ENCODE measurements at regions not wholly inside any gene's neighbourhood (a gene's known extent, or its start where the extent isn't known, plus 50 kb on each side); places are given as distances from the start of the nearest gene placed in this dataset.

- intact Hi-C loops (cut with DNase I) = no loop called here
- DNase-seq (ENCODE audit: low spot score in 2 of 2) = no peak
- Histone ChIP-seq H3K36me3 (no peaks in the 10 kb centered on the region), H3K4me1 (no peaks in the 10 kb centered on the region), H3K27me3 (no peaks in the 10 kb centered on the region), H3K27ac (no peak overlapping the region), H3K9me3 (no peaks in the 10 kb centered on the region), H3K4me3 (no peak overlapping the region)
- TF ChIP-seq CTCF (IDR thresholded peaks at IDR 0.05) = no peak
Observed at GRCh38 chr11:97814325-97814959, 1206.3 kb upstream of the CNTN5 start.

- no peak overlapping the region for H3K4me3 ChIP-seq
- DNase-seq (ENCODE audit: low spot score in 2 of 2) = no peak
- TF ChIP-seq CTCF (IDR thresholded peaks at IDR 0.05) = no peak
- no peaks in the 10 kb centered on the region for H3K4me1 ChIP-seq
- intact Hi-C loops (cut with DNase I) = no loop called here
- no peaks in the 10 kb centered on the region for H3K27me3 ChIP-seq
- no peaks in the 10 kb centered on the region for H3K36me3 ChIP-seq
- no peaks in the 10 kb centered on the region for H3K9me3 ChIP-seq
- no peak overlapping the region for H3K27ac ChIP-seq
Observed at GRCh38 chr11:97815667-97816066, 1205.1 kb upstream of the CNTN5 start.

- Histone ChIP-seq H3K4me3 (no peak overlapping the region), H3K4me1 (no peaks in the 10 kb centered on the region), H3K36me3 (no peaks in the 10 kb centered on the region), H3K27ac (no peak overlapping the region), H3K27me3 (no peaks in the 10 kb centered on the region), H3K9me3 (no peaks in the 10 kb centered on the region)
- intact Hi-C loops (cut with DNase I) = no loop called here
- no peak for DNase-seq (ENCODE audit: low spot score in 2 of 2)
- no peak for TF ChIP-seq CTCF (IDR thresholded peaks at IDR 0.05)
Observed at GRCh38 chr11:97832451-97832850, 1188.3 kb upstream of the CNTN5 start.

- TF ChIP-seq CTCF (IDR thresholded peaks at IDR 0.05) = no peak
- Histone ChIP-seq H3K4me1 (no peaks in the 10 kb centered on the region), H3K4me3 (no peak overlapping the region), H3K9me3 (no peaks in the 10 kb centered on the region), H3K27ac (no peak overlapping the region), H3K27me3 (no peaks in the 10 kb centered on the region), H3K36me3 (no peaks in the 10 kb centered on the region)
- intact Hi-C loops (cut with DNase I) = no loop called here
- no peak for DNase-seq (ENCODE audit: low spot score in 2 of 2)
Observed at GRCh38 chr11:97833412-97833811, 1187.3 kb upstream of the CNTN5 start.

GRCh38 chr11:97844016-97844415 lies 1176.7 kb upstream of the CNTN5 start:
- no peak for DNase-seq (ENCODE audit: low spot score in 2 of 2)
- H3K4me1 ChIP-seq = no peaks in the 10 kb centered on the region
- TF ChIP-seq CTCF (IDR thresholded peaks at IDR 0.05) = no peak
- H3K27ac ChIP-seq = no peak overlapping the region
- H3K36me3 ChIP-seq = no peaks in the 10 kb centered on the region
- H3K27me3 ChIP-seq = no peaks in the 10 kb centered on the region
- H3K4me3 ChIP-seq = no peak overlapping the region
- intact Hi-C loops (cut with DNase I) = no loop called here
- no peaks in the 10 kb centered on the region for H3K9me3 ChIP-seq

GRCh38 chr11:97847730-97848129 lies 1173.0 kb upstream of the CNTN5 start:
- no peaks in the 10 kb centered on the region for H3K27me3 ChIP-seq
- no peaks in the 10 kb centered on the region for H3K36me3 ChIP-seq
- H3K4me3 ChIP-seq = no peak overlapping the region
- TF ChIP-seq CTCF (IDR thresholded peaks at IDR 0.05) = no peak
- DNase-seq (ENCODE audit: low spot score in 2 of 2) = no peak
- intact Hi-C loops (cut with DNase I) = no loop called here
- no peaks in the 10 kb centered on the region for H3K9me3 ChIP-seq
- no peak overlapping the region for H3K27ac ChIP-seq
- no peaks in the 10 kb centered on the region for H3K4me1 ChIP-seq

All from ascending aorta (tissue), 2 donors.